C4-2B (cell line): ENCODE measurements at regions not wholly inside any gene's neighbourhood (a gene's known extent, or its start where the extent isn't known, plus 50 kb on each side); places are given as distances from the start of the nearest gene placed in this dataset.
"Not testable (repeated sequence)": the region's sequence is repeated elsewhere in the genome, so short reads cannot be mapped to it uniquely, and the experiment has no call there.

Experiments used
- H3K27ac ChIP-seq: fragments of 450-650 bp; 2 replicates; pipeline ENCODE4 v1.5.1; 2017
- ZFX ChIP-seq: fragments of 450-650 bp; IDR thresholded peaks from 2 replicates; pipeline ENCODE4 v1.6.1; 2017
- TF ChIP-seq, protein P1 (sequence below): fragments of 450-650 bp; conservative IDR thresholded peaks from 2 replicates; pipeline ENCODE4 v1.5.1; 2017; ENCODE audit warnings: mild to moderate bottlenecking

- no peak for TF ChIP-seq ZFX
- TF ChIP-seq, protein P1, sequence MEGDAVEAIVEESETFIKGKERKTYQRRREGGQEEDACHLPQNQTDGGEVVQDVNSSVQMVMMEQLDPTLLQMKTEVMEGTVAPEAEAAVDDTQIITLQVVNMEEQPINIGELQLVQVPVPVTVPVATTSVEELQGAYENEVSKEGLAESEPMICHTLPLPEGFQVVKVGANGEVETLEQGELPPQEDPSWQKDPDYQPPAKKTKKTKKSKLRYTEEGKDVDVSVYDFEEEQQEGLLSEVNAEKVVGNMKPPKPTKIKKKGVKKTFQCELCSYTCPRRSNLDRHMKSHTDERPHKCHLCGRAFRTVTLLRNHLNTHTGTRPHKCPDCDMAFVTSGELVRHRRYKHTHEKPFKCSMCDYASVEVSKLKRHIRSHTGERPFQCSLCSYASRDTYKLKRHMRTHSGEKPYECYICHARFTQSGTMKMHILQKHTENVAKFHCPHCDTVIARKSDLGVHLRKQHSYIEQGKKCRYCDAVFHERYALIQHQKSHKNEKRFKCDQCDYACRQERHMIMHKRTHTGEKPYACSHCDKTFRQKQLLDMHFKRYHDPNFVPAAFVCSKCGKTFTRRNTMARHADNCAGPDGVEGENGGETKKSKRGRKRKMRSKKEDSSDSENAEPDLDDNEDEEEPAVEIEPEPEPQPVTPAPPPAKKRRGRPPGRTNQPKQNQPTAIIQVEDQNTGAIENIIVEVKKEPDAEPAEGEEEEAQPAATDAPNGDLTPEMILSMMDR: no peak
- H3K27ac ChIP-seq: no peak overlapping the region
Observed at GRCh38 chr11:22554221-22554620, 71.4 kb downstream of the FANCF start.

DNA sequence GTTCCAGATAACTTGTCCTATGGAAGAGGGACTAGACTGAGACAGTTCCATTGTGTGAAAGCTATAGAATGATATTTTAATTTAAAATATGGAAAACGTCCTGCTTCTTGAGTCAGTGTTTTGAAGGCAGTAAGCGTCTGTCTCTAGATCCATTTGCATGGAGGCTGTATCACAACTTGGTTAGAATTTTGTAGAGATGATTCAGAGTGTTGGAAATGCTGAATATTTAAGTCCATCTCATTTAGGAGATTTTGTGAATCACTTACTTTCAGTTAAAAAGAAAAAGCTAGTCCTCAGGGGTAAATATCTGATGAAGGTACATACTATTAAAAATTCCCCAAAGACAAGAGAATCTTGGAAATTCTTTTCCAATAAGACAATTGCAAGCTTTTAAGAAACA lies 72.7 kb downstream of the FANCF start:
- no peak for TF ChIP-seq ZFX
- TF ChIP-seq, protein P1: no peak
- no peak overlapping the region for H3K27ac ChIP-seq

DNA sequence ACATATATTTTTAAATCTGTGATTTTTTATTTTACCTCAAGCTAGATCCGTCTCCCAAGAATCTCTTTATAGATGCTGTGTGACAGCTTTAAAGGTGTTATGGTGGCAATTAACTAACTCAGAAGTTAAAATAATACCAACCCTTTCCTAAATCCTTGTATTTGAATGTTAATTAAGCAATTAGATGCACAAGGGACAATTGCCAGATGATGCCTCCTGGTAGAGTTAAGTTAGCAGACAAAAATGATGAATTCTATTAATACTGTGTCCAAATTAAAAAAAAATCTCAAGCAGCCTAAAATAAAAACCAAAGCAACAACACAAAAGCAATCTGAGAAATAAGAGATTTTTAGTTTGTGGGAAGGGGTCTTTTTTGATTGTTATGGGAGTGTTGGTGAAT lies 78.9 kb downstream of the FANCF start:
- no peak overlapping the region for H3K27ac ChIP-seq
- TF ChIP-seq, protein P1: no peak
- TF ChIP-seq ZFX: no peak

DNA sequence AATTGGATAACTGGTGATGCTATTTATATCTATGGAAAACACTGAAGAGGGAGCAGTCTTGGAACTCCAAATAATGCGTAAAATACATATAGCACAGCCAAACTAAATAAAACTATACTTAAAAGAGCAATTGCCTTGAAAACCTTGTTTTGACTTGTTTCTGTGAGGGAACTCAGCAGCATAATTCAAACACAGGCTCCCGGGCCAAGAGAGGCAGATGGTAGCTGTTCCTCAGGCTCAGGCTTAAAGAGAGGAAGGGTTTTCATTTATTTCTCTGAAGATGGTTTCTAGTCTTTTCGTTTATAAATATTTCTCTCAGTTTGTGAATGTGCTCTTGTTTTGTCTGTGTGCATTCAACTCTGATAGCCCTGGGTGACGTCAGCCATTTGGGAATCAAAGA lies 82.4 kb downstream of the FANCF start:
- H3K27ac ChIP-seq: no peak overlapping the region
- no peak for TF ChIP-seq ZFX
- TF ChIP-seq, protein P1: no peak

- H3K27ac ChIP-seq: no peak overlapping the region
- TF ChIP-seq, protein P1: peak; percentile 65
- no peak for TF ChIP-seq ZFX
Observed at GRCh38 chr11:22539821-22540256, 85.8 kb downstream of the FANCF start.

DNA sequence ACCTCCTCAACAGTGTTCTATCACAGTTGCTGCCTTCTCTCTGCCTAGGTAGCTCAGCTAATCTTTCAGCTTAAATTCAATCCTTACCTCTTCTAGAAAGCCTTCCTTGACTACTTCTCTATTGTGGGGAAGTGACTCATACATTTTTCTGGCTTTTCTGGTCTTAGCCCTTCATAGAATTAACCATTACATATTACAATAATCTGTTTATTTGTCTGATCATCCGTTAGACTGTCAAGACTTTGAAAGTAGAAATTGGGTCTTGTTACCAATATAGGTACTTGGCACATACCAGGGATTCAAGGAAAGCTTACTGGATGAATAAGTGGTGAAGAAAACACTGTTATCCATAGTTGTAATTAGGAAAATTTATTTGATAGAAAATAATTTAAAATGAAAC lies 89.6 kb downstream of the FANCF start:
- TF ChIP-seq, protein P1: no peak
- no peak for TF ChIP-seq ZFX
- no peak overlapping the region for H3K27ac ChIP-seq

DNA sequence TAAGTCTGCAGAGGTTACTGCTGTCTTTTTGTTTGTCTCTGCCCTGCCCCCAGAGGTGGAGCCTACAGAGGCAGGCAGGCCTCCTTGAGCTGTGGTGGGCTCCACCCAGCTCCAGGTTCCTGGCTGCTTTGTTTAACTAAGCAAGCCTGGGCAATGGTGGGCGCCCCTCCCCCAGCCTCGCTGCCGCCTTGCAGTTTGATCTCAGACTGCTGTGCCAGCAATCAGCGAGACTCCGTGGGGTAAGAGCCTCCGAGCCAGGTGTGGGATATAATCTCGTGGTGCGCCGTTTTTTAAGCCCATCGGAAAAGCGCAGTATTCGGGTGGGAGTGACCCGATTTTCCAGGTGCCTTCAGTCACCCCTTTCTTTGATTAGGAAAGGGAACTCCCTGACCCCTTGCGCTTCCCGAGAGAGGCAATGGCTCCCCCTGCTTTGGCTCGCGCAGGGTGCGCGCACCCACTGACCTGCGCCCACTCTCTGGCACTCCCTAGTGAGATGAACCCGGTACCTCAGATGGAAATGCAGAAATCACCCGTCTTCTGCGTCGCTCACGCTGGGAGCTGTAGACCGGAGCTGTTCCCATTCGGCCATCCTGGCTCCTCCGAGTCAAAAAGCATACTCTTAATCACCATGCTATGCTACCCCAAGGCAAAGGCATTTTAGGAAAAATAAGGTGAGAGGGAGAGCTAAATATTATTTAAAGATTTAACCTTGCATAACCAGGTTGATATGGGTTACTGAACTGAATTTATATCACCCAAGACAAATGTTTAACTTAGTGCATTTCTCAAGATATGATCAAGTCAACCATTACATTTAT lies 96.8 kb downstream of the FANCF start:
- H3K27ac ChIP-seq: not testable (repeated sequence)

DNA sequence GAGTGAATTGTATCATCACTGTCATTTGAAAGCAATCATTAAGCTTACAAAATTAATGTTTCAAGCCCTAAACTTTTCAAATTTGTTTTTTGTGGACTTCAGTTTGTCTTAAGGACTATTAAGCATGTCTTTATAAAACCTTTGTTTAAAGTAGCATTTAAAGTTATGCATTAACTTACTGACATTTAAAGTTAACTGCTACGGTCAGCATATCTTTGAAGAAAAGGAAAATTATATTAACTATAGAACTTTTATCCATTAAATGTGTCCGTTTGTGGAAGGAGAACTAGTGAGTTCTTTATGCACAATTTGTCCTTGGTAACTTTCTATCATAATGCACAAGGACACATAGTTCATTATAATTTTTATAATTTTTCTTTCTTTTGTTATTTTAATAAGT lies 103.4 kb downstream of the FANCF start:
- TF ChIP-seq, protein P1: no peak
- no peak for TF ChIP-seq ZFX
- H3K27ac ChIP-seq: no peak overlapping the region
